Activated CD4-positive, alpha-beta T cell treated with anti-CD3 and anti-CD28 coated beads for 36 hours (primary cell): ENCODE measurements at regions not wholly inside any gene's neighbourhood (a gene's known extent, or its start where the extent isn't known, plus 50 kb on each side); places are given as distances from the start of the nearest gene placed in this dataset.
"Not testable (repeated sequence)": the region's sequence is repeated elsewhere in the genome, so short reads cannot be mapped to it uniquely, and the experiment has no call there.

Experiments used
- ATAC-seq: fragments of 200-7000 bp; cut with Tn5 transposase; one replicate; pipeline ENCODE4 v1.10.0; 2021; ENCODE audit warnings: mild to moderate bottlenecking, moderate library complexity
- CTCF ChIA-PET: fragments of 350-600 bp; sonication (Branson Sonifier 250); formaldehyde crosslinking; loops from one replicate; lab custom pipeline; 2021; ENCODE audit warnings: antibody characterized with exemption; lab: Charles Lee
- POLR2A ChIA-PET: fragments of 350-600 bp; sonication (Branson Sonifier 250); formaldehyde crosslinking; loops from one replicate; lab custom pipeline; 2021; ENCODE audit warnings: antibody characterized with exemption, inconsistent platforms; lab: Charles Lee
- DNase-seq: peaks from one replicate; pipeline ENCODE4 v3.0.0-alpha.2; 2020
- H3K27ac Mint-ChIP-seq: one replicate; pipeline ENCODE4 v1.8.0; 2021; ENCODE audit warnings: mixed read lengths
- H3K27me3 Mint-ChIP-seq: one replicate; pipeline ENCODE4 v1.8.0; 2021; ENCODE audit warnings: mixed read lengths
- H3K36me3 Mint-ChIP-seq: one replicate; pipeline ENCODE4 v1.8.0; 2021; ENCODE audit warnings: low read depth, mixed read lengths
- H3K4me1 Mint-ChIP-seq: one replicate; pipeline ENCODE4 v1.8.0; 2021; ENCODE audit warnings: mixed read lengths
- H3K4me3 Mint-ChIP-seq: one replicate; pipeline ENCODE4 v1.8.0; 2021; ENCODE audit warnings: mild to moderate bottlenecking, moderate library complexity, mixed read lengths
- H3K9me3 Mint-ChIP-seq: one replicate; pipeline ENCODE4 v1.8.0; 2021; ENCODE audit warnings: low read depth, mixed read lengths
- intact Hi-C, 2 experiments: fragments of 100-400 bp; cut with DNase I in 1 of 2; cut with micrococcal nuclease in 1 of 2; formaldehyde crosslinking; loops; one replicate each; pipeline versions ENCODE4 v1.14.2 to v1.15.1; 2022 to 2024; cut with DNase I, micrococcal nuclease

- CTCF ChIA-PET, H3K27ac Mint-ChIP-seq, H3K4me3 Mint-ChIP-seq, H3K27me3 Mint-ChIP-seq, intact Hi-C loops, H3K36me3 Mint-ChIP-seq, H3K4me1 Mint-ChIP-seq, POLR2A ChIA-PET, ATAC-seq, DNase-seq, H3K9me3 Mint-ChIP-seq: not testable (repeated sequence)
Measured at GRCh38 chr12:14032191-14032590, 50.8 kb upstream of the GRIN2B start.

GRCh38 chr12:14043776-14044175 lies 62.4 kb upstream of the GRIN2B start:
- H3K9me3 Mint-ChIP-seq = peaks cover 7% of the 10 kb centered on the region
- intact Hi-C loops = no loop called here
- no peak for ATAC-seq
- H3K4me3 Mint-ChIP-seq = no peak overlapping the region
- ChIA-PET POLR2A (no interaction called here), CTCF (no interaction called here)
- H3K4me1 Mint-ChIP-seq = no peaks in the 10 kb centered on the region
- DNase-seq = no peak
- no peaks in the 10 kb centered on the region for H3K36me3 Mint-ChIP-seq
- peaks cover 4% of the 10 kb centered on the region for H3K27me3 Mint-ChIP-seq
- no peak overlapping the region for H3K27ac Mint-ChIP-seq

DNA sequence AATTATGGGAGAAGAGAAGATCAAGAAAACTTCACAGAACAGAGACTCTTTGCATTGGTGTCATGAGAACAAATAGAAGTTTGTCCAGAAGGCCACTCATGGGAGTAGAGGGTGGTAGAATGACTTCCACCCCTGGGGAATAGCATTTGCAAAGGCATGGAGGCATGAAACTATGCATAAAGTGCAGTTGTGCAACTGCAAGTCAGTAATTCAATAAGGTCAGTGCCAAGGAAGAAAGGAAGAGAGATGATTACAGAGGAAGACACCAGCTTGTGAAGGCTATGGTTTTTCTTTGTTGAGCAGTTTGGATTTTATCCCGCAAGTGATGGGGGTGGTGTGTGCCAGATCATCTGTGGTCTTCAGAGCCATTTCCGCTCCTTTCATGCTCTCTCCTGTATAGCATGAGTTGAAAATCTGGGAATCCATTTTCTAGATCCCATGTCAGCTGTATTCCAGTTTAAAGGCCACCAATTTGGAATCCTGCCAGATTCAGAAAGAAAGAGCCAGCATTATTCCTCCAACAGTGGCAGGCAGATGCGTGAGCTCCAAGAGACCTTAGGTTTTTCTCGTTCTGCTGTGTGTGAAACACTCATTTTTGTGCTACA lies 67.6 kb upstream of the GRIN2B start:
- intact Hi-C loops = no loop called here
- DNase-seq (no peak), ATAC-seq (no peak)
- Mint-ChIP-seq H3K4me3 (no peak overlapping the region), H3K4me1 (no peaks in the 10 kb centered on the region), H3K9me3 (no peaks in the 10 kb centered on the region), H3K27ac (no peak overlapping the region), H3K27me3 (peaks cover 5% of the 10 kb centered on the region), H3K36me3 (no peaks in the 10 kb centered on the region)
- POLR2A ChIA-PET = no interaction called here
- CTCF ChIA-PET = interaction anchor here (1.5 kb wide), 1 partner anchor 13 kb away, joined by 3 read pairs; no protein-coding TSS in a partner anchor

- DNase-seq = no peak
- POLR2A ChIA-PET = interaction anchor here (0.5 kb wide), 1 partner anchor 23 kb away, joined by 4 read pairs; no protein-coding TSS in a partner anchor
- no peak overlapping the region for H3K27ac Mint-ChIP-seq
- CTCF ChIA-PET = interaction anchor here (0.6 kb wide), 1 partner anchor 641 kb away, joined by 4 read pairs; no protein-coding TSS in a partner anchor
- intact Hi-C loops = no loop called here
- peaks cover 4% of the 10 kb centered on the region for H3K27me3 Mint-ChIP-seq
- no peak overlapping the region for H3K4me3 Mint-ChIP-seq
- H3K9me3 Mint-ChIP-seq = no peaks in the 10 kb centered on the region
- H3K36me3 Mint-ChIP-seq = no peaks in the 10 kb centered on the region
- H3K4me1 Mint-ChIP-seq = no peaks in the 10 kb centered on the region
- no peak for ATAC-seq
Measured at GRCh38 chr12:14057895-14058294, 76.5 kb upstream of the GRIN2B start.

- CTCF ChIA-PET = no interaction called here
- Mint-ChIP-seq H3K27me3 (peaks cover 4% of the 10 kb centered on the region), H3K9me3 (no peaks in the 10 kb centered on the region)
Measured at GRCh38 chr12:14058717-14059116, 77.3 kb upstream of the GRIN2B start.

GRCh38 chr12:14059548-14059947 lies 78.1 kb upstream of the GRIN2B start:
- H3K27me3 Mint-ChIP-seq = peaks cover 6% of the 10 kb centered on the region
- ATAC-seq = no peak
- no peaks in the 10 kb centered on the region for H3K4me1 Mint-ChIP-seq
- ChIA-PET CTCF (no interaction called here), POLR2A (no interaction called here)
- H3K4me3 Mint-ChIP-seq = no peak overlapping the region
- no peak for DNase-seq
- H3K9me3 Mint-ChIP-seq = no peaks in the 10 kb centered on the region
- H3K27ac Mint-ChIP-seq = no peak overlapping the region
- intact Hi-C loops = no loop called here
- H3K36me3 Mint-ChIP-seq = no peaks in the 10 kb centered on the region

More at GRCh38 chr12:14058717-14059116, 77.3 kb upstream of the GRIN2B start:
- Mint-ChIP-seq H3K36me3 (no peaks in the 10 kb centered on the region), H3K27ac (no peak overlapping the region), H3K4me3 (no peak overlapping the region), H3K4me1 (no peaks in the 10 kb centered on the region)
- POLR2A ChIA-PET = no interaction called here
- DNase-seq (no peak), ATAC-seq (no peak)
- intact Hi-C loops = no loop called here

DNA sequence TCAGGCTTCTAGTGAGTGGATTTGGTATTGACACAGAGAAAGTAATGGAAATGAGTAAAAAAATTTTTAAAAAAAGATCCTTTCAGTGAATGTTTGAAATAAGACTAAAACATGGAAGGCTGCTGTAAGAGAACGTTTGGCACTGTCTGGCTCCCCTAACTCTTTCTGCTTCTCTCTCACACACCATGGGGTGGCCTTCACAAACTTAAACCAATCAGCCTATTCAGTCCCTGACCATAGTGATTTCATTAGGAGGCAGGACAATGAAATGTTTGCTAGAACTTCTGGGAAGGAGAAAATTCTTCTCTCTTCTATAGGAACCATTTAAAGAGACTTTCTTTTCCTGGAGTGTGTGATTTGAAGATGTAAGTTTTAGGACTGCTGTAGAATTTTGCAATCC lies 84.2 kb upstream of the GRIN2B start:
- intact Hi-C loops = no loop called here
- ATAC-seq = no peak
- DNase-seq = no peak
- Mint-ChIP-seq H3K9me3 (no peaks in the 10 kb centered on the region), H3K27me3 (peaks cover 2% of the 10 kb centered on the region), H3K4me3 (no peak overlapping the region), H3K36me3 (no peaks in the 10 kb centered on the region), H3K27ac (no peak overlapping the region), H3K4me1 (no peaks in the 10 kb centered on the region)
- POLR2A ChIA-PET = no interaction called here
- CTCF ChIA-PET = no interaction called here

DNA sequence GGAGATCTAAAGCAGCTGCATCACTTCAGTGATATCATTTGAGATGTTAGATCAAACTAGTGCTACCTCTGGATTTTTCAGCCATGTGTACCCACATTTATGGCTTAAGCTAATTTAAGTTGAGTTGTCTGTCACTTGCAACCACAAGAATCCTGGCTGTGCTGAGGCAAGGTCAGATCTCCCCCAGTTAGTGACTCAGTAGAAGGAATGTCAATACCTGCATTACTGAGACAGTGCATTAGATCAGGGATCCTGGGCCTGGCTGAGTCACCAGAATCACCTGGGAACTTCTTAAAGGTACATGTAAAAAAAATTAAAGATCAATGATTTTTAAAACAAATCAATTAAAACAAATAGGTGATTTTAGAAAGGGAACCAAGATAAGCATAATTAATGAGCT lies 84.6 kb upstream of the GRIN2B start:
- peaks cover 2% of the 10 kb centered on the region for H3K27me3 Mint-ChIP-seq
- ATAC-seq = no peak
- intact Hi-C loops = no loop called here
- no peaks in the 10 kb centered on the region for H3K4me1 Mint-ChIP-seq
- ChIA-PET CTCF (no interaction called here), POLR2A (no interaction called here)
- no peak overlapping the region for H3K4me3 Mint-ChIP-seq
- no peak for DNase-seq
- H3K36me3 Mint-ChIP-seq = no peaks in the 10 kb centered on the region
- no peak overlapping the region for H3K27ac Mint-ChIP-seq
- no peaks in the 10 kb centered on the region for H3K9me3 Mint-ChIP-seq

DNA sequence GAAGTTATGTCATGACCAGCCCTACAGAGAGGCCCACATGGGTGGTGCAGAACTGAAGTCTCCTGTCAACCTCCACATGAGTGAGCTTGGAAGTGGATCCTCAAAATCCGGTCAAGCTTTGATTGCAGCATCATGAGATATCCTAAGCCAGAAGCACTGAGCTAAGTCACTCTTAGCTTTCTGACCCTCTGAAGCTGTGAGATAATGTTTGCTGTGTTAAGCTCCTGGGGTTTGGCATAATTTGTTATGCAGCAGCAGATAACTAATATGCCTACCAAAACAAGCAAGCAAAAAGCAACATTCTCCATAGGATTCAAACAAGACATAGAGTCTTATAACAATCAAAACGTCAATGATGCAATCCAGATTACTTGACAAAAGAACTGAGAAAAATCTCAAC lies 87.6 kb upstream of the GRIN2B start:
- intact Hi-C loops = no loop called here
- ChIA-PET POLR2A (no interaction called here), CTCF (no interaction called here)
- DNase-seq (no peak), ATAC-seq (no peak)
- Mint-ChIP-seq H3K9me3 (no peaks in the 10 kb centered on the region), H3K27me3 (peaks cover 1% of the 10 kb centered on the region), H3K4me3 (no peak overlapping the region), H3K27ac (no peak overlapping the region), H3K36me3 (no peaks in the 10 kb centered on the region), H3K4me1 (no peaks in the 10 kb centered on the region)

DNA sequence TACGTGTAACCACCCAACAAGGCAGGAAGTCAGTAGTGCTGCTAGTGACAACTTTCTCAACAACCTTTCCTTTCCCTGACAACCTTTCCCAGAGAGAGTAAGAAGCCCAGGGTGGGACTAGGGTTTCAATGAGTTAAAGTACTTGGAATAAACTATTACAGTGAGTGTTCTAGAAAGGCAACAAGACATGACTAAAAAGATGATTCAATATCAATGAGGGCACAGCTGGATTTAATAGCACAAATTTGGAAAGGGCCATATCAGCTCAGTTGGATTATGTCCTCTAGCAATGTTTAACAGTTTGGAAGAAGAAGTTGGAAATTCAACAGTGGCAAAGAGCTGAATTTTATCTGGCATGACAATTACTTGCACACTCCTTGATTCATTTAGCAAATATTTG lies 90.4 kb upstream of the GRIN2B start:
- H3K9me3 Mint-ChIP-seq = peaks cover 2% of the 10 kb centered on the region
- H3K4me3 Mint-ChIP-seq = no peak overlapping the region
- H3K4me1 Mint-ChIP-seq = no peaks in the 10 kb centered on the region
- ChIA-PET POLR2A (no interaction called here), CTCF (no interaction called here)
- no peaks in the 10 kb centered on the region for H3K27me3 Mint-ChIP-seq
- intact Hi-C loops = no loop called here
- ATAC-seq (no peak), DNase-seq (no peak)
- no peak overlapping the region for H3K27ac Mint-ChIP-seq
- H3K36me3 Mint-ChIP-seq = no peaks in the 10 kb centered on the region

GRCh38 chr12:14072987-14073386 lies 91.6 kb upstream of the GRIN2B start:
- CTCF ChIA-PET = no interaction called here
- ATAC-seq (no peak), DNase-seq (no peak)
- peaks cover 6% of the 10 kb centered on the region for H3K9me3 Mint-ChIP-seq
- no peaks in the 10 kb centered on the region for H3K36me3 Mint-ChIP-seq
- H3K4me3 Mint-ChIP-seq = no peak overlapping the region
- POLR2A ChIA-PET = no interaction called here
- H3K27ac Mint-ChIP-seq = no peak overlapping the region
- intact Hi-C loops = no loop called here
- no peaks in the 10 kb centered on the region for H3K4me1 Mint-ChIP-seq
- H3K27me3 Mint-ChIP-seq = no peaks in the 10 kb centered on the region

GRCh38 chr12:14075797-14076393 lies 94.5 kb upstream of the GRIN2B start:
- Mint-ChIP-seq H3K27ac (no peak overlapping the region), H3K4me3 (no peak overlapping the region), H3K4me1 (no peaks in the 10 kb centered on the region), H3K27me3 (no peaks in the 10 kb centered on the region), H3K9me3 (peaks cover 6% of the 10 kb centered on the region), H3K36me3 (no peaks in the 10 kb centered on the region)
- intact Hi-C loops = no loop called here
- no peak for ATAC-seq
- ChIA-PET POLR2A (no interaction called here), CTCF (no interaction called here)
- no peak for DNase-seq
